Liver (tissue), 8 donors: ENCODE measurements at regions not wholly inside any gene's neighbourhood (a gene's known extent, or its start where the extent isn't known, plus 50 kb on each side); places are given as distances from the start of the nearest gene placed in this dataset.

Experiments used
- DNase-seq: peaks from one replicate; pipeline ENCODE4 v3.0.0-alpha.2; 2017; ENCODE audit warnings: low spot score
- H3K27ac ChIP-seq, 2 donors: one replicate each; pipeline ENCODE4 v1.7.0; 2013; ENCODE audit warnings: inconsistent platforms in 2 of 2, low read length in 2 of 2, control low read depth in 1 of 2, low read depth in 1 of 2, mild to moderate bottlenecking in 1 of 2
- H3K27me3 ChIP-seq, 4 donors: one replicate each; pipeline versions ENCODE4 v1.6.1 to v1.7.0; 2013; ENCODE audit warnings: low read length in 3 of 4, inconsistent platforms in 1 of 4, mild to moderate bottlenecking in 1 of 4, moderate library complexity in 1 of 4; ENCODE audit not compliant: control insufficient read depth in 4 of 4, insufficient read depth in 4 of 4
- H3K36me3 ChIP-seq, 4 donors: one replicate each; pipeline versions ENCODE4 v1.6.1 to v1.7.0; 2013; ENCODE audit warnings: low read length in 3 of 4, mild to moderate bottlenecking in 3 of 4, low read depth in 1 of 4, moderate library complexity in 1 of 4; ENCODE audit not compliant: control insufficient read depth in 4 of 4, insufficient read depth in 3 of 4
- H3K4me1 ChIP-seq, 4 donors: one replicate each; pipeline versions ENCODE4 v1.6.1 to v1.7.0; 2013; ENCODE audit warnings: low read length in 3 of 4, mild to moderate bottlenecking in 3 of 4, moderate library complexity in 1 of 4; ENCODE audit not compliant: control insufficient read depth in 4 of 4, insufficient read depth in 4 of 4
- H3K4me3 ChIP-seq, 3 donors: one replicate each; pipeline versions ENCODE4 v1.6.1 to v1.7.0; 2013; ENCODE audit warnings: low read length in 3 of 3, control low read depth in 1 of 3, low read depth in 1 of 3, mild to moderate bottlenecking in 1 of 3
- H3K9ac ChIP-seq, 2 donors: one replicate each; pipeline ENCODE4 v1.7.0; 2013; ENCODE audit warnings: low read length in 2 of 2, mild to moderate bottlenecking in 2 of 2, moderate library complexity in 2 of 2, control low read depth in 1 of 2, low read depth in 1 of 2
- H3K9me3 ChIP-seq, 4 donors: one replicate each; pipeline versions ENCODE4 v1.6.1 to v1.7.0; 2013; ENCODE audit warnings: low read length in 3 of 4; ENCODE audit not compliant: control insufficient read depth in 4 of 4
- ATF3 ChIP-seq: IDR thresholded peaks from 2 replicates; pipeline ENCODE4 v1.6.1; 2016; ENCODE audit warnings: antibody characterized with exemption
- EGR1 ChIP-seq, 2 donors: IDR thresholded peaks; 2 replicates each; pipeline ENCODE4 v1.6.1; 2016 to 2018; ENCODE audit warnings: antibody characterized with exemption in 2 of 2, low read depth in 2 of 2
- FOXA1 ChIP-seq: IDR thresholded peaks from 2 replicates; pipeline ENCODE4 v1.6.1; 2016; ENCODE audit warnings: antibody characterized with exemption
- FOXA2 ChIP-seq: IDR thresholded peaks from 2 replicates; pipeline ENCODE4 v1.6.1; 2016; ENCODE audit warnings: antibody characterized with exemption
- GABPA ChIP-seq, 2 donors: IDR thresholded peaks in 1 of 2; conservative IDR thresholded peaks in 1 of 2; 2 replicates each; pipeline ENCODE4 v1.6.1; 2016; ENCODE audit warnings: antibody characterized with exemption in 2 of 2, mild to moderate bottlenecking in 1 of 2, moderate library complexity in 1 of 2
- HNF4A ChIP-seq, 2 donors: conservative IDR thresholded peaks; 2 replicates each; pipeline ENCODE4 v1.6.1; 2016; ENCODE audit warnings: antibody characterized with exemption in 2 of 2, mild to moderate bottlenecking in 2 of 2
- HNF4G ChIP-seq: IDR thresholded peaks from 2 replicates; pipeline ENCODE4 v1.6.1; 2016; ENCODE audit warnings: antibody characterized with exemption
- JUND ChIP-seq, 2 donors: IDR thresholded peaks; 2 replicates each; pipeline ENCODE4 v1.6.1; 2016; ENCODE audit warnings: antibody characterized with exemption in 2 of 2
- NR2F2 ChIP-seq: IDR thresholded peaks from 2 replicates; pipeline ENCODE4 v1.6.1; 2016; ENCODE audit warnings: antibody characterized with exemption
- RAD21 ChIP-seq, 2 donors: IDR thresholded peaks; 2 replicates each; pipeline ENCODE4 v1.6.1; 2016; ENCODE audit warnings: antibody characterized with exemption in 2 of 2, mild to moderate bottlenecking in 2 of 2
- REST ChIP-seq: IDR thresholded peaks from 2 replicates; pipeline ENCODE4 v1.6.1; 2016; ENCODE audit warnings: antibody characterized with exemption, mild to moderate bottlenecking
- RXRA ChIP-seq, 2 donors: IDR thresholded peaks; 2 replicates each; pipeline ENCODE4 v1.6.1; 2017 to 2018; ENCODE audit warnings: antibody characterized with exemption in 2 of 2, mild to moderate bottlenecking in 1 of 2
- SP1 ChIP-seq: IDR thresholded peaks from 2 replicates; pipeline ENCODE4 v1.6.1; 2018; ENCODE audit warnings: antibody characterized with exemption, mild to moderate bottlenecking
- TAF1 ChIP-seq: conservative IDR thresholded peaks from 2 replicates; pipeline ENCODE4 v1.6.1; 2016; ENCODE audit warnings: antibody characterized with exemption, mild to moderate bottlenecking
- YY1 ChIP-seq: IDR thresholded peaks from 2 replicates; pipeline ENCODE4 v1.6.1; 2016; ENCODE audit warnings: antibody characterized with exemption, mild to moderate bottlenecking
- ZBTB33 ChIP-seq: IDR thresholded peaks from 2 replicates; pipeline ENCODE4 v1.6.1; 2016; ENCODE audit warnings: antibody characterized with exemption
- WGBS: extraction: QIAGEN DNeasy Blood & Tissue Kit; methylation state at CpG from one replicate; pipeline ENCODE4 v1.1.7; 2013; 5-methylcytosine and 5-hydroxymethylcytosine counted together
- TF ChIP-seq, protein P1 (sequence below): IDR thresholded peaks from 2 replicates; pipeline ENCODE4 v1.6.1; 2016; ENCODE audit warnings: antibody characterized with exemption
- TF ChIP-seq, protein P2 (sequence below): fragments of 150-350 bp; IDR thresholded peaks from 2 replicates; pipeline ENCODE4 v1.5.1; 2017; ENCODE audit warnings: improper control_type of control experiment, low read depth, low read length; ENCODE audit not compliant: missing input control
- donor health status: healthy.
- donor health status: healthy.
- donor health status: healthy.
- donor health status: healthy.
- donor health status: healthy.

DNA sequence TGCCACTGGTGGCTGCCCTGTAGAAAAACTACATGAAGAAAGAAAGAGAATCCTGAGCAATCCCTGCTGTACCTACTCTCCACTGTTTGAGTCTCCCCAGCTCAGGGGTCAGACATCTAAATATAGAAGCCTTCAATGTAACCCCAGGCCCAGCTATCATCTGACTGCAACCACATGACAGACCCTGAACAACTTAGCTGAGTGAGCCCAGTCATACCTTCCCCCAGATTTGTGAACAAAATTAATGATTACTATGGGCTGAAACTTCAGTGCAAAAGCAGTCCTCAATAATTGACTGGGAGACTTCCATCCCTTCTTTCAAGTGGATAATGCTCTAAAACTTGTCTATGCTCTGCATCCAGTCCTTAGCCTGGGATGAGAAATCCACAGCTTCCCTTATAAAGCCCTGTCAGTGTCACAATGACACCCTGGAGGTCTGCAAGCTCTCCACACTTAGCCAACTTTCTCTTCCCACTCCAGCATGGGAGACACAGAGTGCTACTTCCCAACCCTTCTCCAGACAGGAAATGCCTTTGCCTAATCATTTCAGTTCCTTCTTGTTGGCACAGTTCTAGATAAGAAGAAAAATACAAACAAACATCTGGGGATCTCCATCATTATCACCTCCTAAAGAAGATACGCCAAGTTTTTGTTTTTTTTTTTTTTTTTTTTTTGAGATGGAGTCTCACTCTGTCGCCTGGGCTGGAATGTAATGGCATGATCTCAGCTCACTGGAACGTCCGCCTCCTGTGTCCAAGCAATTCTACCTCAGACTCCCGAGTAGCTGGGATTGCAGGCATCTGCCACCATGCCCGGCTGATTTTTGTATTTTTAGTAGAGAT lies 198.5 kb upstream of the GADL1 start:
- no peak for DNase-seq
- H3K27me3 ChIP-seq, result no peaks in the 10 kb centered on the region
- 75% methylated on average over 6 of the region's 6 CpGs for WGBS

GRCh38 chr3:31093606-31094005 lies 199.1 kb upstream of the GADL1 start:
- Histone ChIP-seq H3K4me1 (peaks cover 0 to 6% (median 0%) of the 10 kb centered on the region in 4 donors), H3K9me3 (no peaks in the 10 kb centered on the region), H3K9ac (no peak overlapping the region), H3K4me3 (no peak overlapping the region), H3K27me3 (no peaks in the 10 kb centered on the region), H3K36me3 (no peaks in the 10 kb centered on the region), H3K27ac (no peak overlapping the region)
- no peak for DNase-seq
- 86% methylated on average over 3 of the region's 3 CpGs for WGBS
- TF ChIP-seq RXRA (IDR thresholded peaks at IDR 0.05) (no peak), YY1 (no peak), TAF1 (no peak), EGR1 (IDR thresholded peaks at IDR 0.05; ENCODE audit: low read depth in 2 of 2) (no peak), FOXA1 (no peak), FOXA2 (no peak), REST (no peak), SP1 (no peak), NR2F2 (no peak), GABPA (IDR thresholded peaks at IDR 0.05 in 1 of 2, conservative IDR thresholded peaks at IDR 0.05 in 1 of 2) (no peak), ATF3 (no peak), JUND (IDR thresholded peaks at IDR 0.05) (no peak), HNF4A (conservative IDR thresholded peaks at IDR 0.05) (no peak), ZBTB33 (no peak), RAD21 (IDR thresholded peaks at IDR 0.05) (no peak), HNF4G (no peak)
- TF ChIP-seq, protein P1, sequence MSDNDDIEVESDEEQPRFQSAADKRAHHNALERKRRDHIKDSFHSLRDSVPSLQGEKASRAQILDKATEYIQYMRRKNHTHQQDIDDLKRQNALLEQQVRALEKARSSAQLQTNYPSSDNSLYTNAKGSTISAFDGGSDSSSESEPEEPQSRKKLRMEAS, result no peak
- TF ChIP-seq, protein P2, sequence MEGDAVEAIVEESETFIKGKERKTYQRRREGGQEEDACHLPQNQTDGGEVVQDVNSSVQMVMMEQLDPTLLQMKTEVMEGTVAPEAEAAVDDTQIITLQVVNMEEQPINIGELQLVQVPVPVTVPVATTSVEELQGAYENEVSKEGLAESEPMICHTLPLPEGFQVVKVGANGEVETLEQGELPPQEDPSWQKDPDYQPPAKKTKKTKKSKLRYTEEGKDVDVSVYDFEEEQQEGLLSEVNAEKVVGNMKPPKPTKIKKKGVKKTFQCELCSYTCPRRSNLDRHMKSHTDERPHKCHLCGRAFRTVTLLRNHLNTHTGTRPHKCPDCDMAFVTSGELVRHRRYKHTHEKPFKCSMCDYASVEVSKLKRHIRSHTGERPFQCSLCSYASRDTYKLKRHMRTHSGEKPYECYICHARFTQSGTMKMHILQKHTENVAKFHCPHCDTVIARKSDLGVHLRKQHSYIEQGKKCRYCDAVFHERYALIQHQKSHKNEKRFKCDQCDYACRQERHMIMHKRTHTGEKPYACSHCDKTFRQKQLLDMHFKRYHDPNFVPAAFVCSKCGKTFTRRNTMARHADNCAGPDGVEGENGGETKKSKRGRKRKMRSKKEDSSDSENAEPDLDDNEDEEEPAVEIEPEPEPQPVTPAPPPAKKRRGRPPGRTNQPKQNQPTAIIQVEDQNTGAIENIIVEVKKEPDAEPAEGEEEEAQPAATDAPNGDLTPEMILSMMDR, result no peak

More for the DNA sequence above, 198.5 kb upstream of the GADL1 start:
- Histone ChIP-seq H3K27ac (no peak overlapping the region), H3K9ac (no peak overlapping the region), H3K36me3 (no peaks in the 10 kb centered on the region), H3K9me3 (no peaks in the 10 kb centered on the region), H3K4me3 (no peak overlapping the region), H3K4me1 (peaks cover 0 to 6% (median 0%) of the 10 kb centered on the region in 4 donors)
- peak; percentile 14 for TF ChIP-seq NR2F2
- TF ChIP-seq HNF4G, result no peak
